ENCODE measurements at regions not wholly inside any gene's neighbourhood (a gene's known extent, or its start where the extent isn't known, plus 50 kb on each side); places are given as distances from the start of the nearest gene placed in this dataset.

DNA sequence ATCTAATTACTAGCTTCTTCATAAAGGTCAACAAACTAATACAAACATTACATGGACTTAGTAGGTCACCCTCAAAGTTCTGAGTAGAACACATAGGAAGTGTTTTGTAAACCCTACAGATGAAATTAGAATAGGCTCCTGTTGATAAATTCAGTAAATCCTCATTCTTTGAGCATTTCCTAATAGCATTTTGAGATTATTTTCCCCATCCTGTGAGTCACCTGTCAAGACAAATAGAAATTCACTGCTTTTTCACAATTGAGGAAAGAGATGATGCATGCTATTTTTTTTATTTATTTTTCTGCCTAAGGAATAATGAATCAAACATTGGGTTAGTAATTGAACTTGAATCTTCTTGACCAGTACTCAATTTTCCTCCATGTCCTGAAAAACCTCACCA is 666.7 kb upstream of the GOT2 start:
- no peak overlapping the region for H3K4me2 ChIP-seq
- no peak overlapping the region for H2AFZ ChIP-seq
- no peak for DNase-seq (ENCODE audit: low spot score)
- H4K20me1 ChIP-seq (ENCODE audit: insufficient read depth, poor library complexity, severe bottlenecking): no peaks in the 10 kb centered on the region
- no peak overlapping the region for H3K27ac ChIP-seq
- H3K9me3 ChIP-seq (ENCODE audit: low read depth): no peaks in the 10 kb centered on the region
- H3K79me2 ChIP-seq: no peaks in the 10 kb centered on the region
- H3K9me2 ChIP-seq (replicated peaks; ENCODE audit: insufficient read depth): no peaks in the 10 kb centered on the region
- TF ChIP-seq, protein P1, sequence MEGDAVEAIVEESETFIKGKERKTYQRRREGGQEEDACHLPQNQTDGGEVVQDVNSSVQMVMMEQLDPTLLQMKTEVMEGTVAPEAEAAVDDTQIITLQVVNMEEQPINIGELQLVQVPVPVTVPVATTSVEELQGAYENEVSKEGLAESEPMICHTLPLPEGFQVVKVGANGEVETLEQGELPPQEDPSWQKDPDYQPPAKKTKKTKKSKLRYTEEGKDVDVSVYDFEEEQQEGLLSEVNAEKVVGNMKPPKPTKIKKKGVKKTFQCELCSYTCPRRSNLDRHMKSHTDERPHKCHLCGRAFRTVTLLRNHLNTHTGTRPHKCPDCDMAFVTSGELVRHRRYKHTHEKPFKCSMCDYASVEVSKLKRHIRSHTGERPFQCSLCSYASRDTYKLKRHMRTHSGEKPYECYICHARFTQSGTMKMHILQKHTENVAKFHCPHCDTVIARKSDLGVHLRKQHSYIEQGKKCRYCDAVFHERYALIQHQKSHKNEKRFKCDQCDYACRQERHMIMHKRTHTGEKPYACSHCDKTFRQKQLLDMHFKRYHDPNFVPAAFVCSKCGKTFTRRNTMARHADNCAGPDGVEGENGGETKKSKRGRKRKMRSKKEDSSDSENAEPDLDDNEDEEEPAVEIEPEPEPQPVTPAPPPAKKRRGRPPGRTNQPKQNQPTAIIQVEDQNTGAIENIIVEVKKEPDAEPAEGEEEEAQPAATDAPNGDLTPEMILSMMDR (IDR thresholded peaks at IDR 0.05; ENCODE audit: poor library complexity): no peak
- TF ChIP-seq EZH2 (IDR thresholded peaks at IDR 0.05; ENCODE audit: borderline replicate concordance): no peak
- no peak for TF ChIP-seq EZH2phosphoT487 (IDR thresholded peaks at IDR 0.05; ENCODE audit: low read depth, severe bottlenecking, unreplicated experiment)
- H3K27me3 ChIP-seq: no peaks in the 10 kb centered on the region
- no peak overlapping the region for H3K4me3 ChIP-seq
- H3K4me1 ChIP-seq (ENCODE audit: insufficient read depth): no peaks in the 10 kb centered on the region
- no peaks in the 10 kb centered on the region for H3K36me3 ChIP-seq (replicated peaks; ENCODE audit: insufficient read depth, low read depth)

DNA sequence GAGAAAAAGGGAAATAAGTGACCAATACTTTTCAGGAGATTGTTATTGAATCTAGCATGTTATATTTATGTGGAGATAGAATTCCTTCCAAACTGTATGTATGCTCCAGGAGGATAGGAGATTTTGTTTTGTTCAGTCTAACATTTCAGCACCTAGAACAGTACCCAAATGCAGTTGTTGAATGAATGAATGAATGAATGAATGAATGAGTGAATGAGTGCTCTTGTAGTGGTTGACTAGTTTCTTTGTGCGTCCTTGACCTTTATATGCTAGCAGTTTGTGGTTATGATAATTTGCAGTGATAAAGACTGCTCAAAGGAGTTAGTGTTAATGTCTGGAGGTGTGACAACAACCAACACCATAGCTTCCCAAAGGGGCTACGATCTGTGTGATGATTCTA is 663.5 kb upstream of the GOT2 start:
- no peaks in the 10 kb centered on the region for H3K9me2 ChIP-seq (replicated peaks; ENCODE audit: insufficient read depth)
- H3K4me2 ChIP-seq: no peak overlapping the region
- no peak overlapping the region for H3K4me3 ChIP-seq
- no peaks in the 10 kb centered on the region for H3K9me3 ChIP-seq (ENCODE audit: low read depth)
- WGBS (ENCODE audit: low lambda C conversion rate, missing lambda C conversion rate): 83% methylated on average over 2 of the region's 2 CpGs
- no peaks in the 10 kb centered on the region for H3K79me2 ChIP-seq
- no peaks in the 10 kb centered on the region for H3K36me3 ChIP-seq (replicated peaks; ENCODE audit: insufficient read depth, low read depth)
- no peaks in the 10 kb centered on the region for H4K20me1 ChIP-seq (ENCODE audit: insufficient read depth, poor library complexity, severe bottlenecking)
- DNase-seq (ENCODE audit: low spot score): no peak
- TF ChIP-seq EZH2phosphoT487 (IDR thresholded peaks at IDR 0.05; ENCODE audit: low read depth, severe bottlenecking, unreplicated experiment): no peak
- no peak for TF ChIP-seq EZH2 (IDR thresholded peaks at IDR 0.05; ENCODE audit: borderline replicate concordance)
- TF ChIP-seq, protein P1 (IDR thresholded peaks at IDR 0.05; ENCODE audit: poor library complexity): no peak
- H2AFZ ChIP-seq: no peak overlapping the region
- H3K27ac ChIP-seq: no peak overlapping the region
- H3K4me1 ChIP-seq (ENCODE audit: insufficient read depth): no peaks in the 10 kb centered on the region
- H3K27me3 ChIP-seq: no peaks in the 10 kb centered on the region

DNA sequence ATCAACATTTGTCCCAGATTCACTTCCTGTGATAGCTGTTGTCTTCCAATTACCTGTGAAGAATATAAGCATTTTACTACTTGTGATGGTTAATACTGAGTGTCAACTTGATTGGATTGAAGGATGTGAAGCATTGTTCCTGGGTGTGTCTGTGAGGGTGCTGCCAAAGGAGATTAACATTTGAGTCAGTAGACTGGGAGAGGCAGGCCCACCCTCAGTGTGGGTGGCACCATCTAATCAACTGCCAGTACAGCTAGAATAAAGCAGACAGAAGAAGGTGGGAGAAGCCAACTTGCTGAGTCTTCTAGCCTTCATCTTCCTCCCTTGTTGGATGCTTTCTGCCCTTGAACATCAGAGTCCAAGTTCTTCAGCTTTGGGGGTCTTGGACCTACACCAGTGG is 660.4 kb upstream of the GOT2 start:
- no peak for DNase-seq (ENCODE audit: low spot score)
- Histone ChIP-seq H3K4me2 (no peak overlapping the region), H3K36me3 (replicated peaks; ENCODE audit: insufficient read depth, low read depth) (no peaks in the 10 kb centered on the region), H4K20me1 (ENCODE audit: insufficient read depth, poor library complexity, severe bottlenecking) (no peaks in the 10 kb centered on the region), H3K9me3 (ENCODE audit: low read depth) (no peaks in the 10 kb centered on the region), H3K27ac (no peak overlapping the region), H2AFZ (no peak overlapping the region), H3K4me1 (ENCODE audit: insufficient read depth) (no peaks in the 10 kb centered on the region), H3K27me3 (no peaks in the 10 kb centered on the region), H3K9me2 (replicated peaks; ENCODE audit: insufficient read depth) (no peaks in the 10 kb centered on the region), H3K4me3 (no peak overlapping the region), H3K79me2 (no peaks in the 10 kb centered on the region)
- no peak for TF ChIP-seq EZH2 (IDR thresholded peaks at IDR 0.05; ENCODE audit: borderline replicate concordance)
- TF ChIP-seq, protein P1 (IDR thresholded peaks at IDR 0.05; ENCODE audit: poor library complexity): no peak
- no peak for TF ChIP-seq EZH2phosphoT487 (IDR thresholded peaks at IDR 0.05; ENCODE audit: low read depth, severe bottlenecking, unreplicated experiment)

DNA sequence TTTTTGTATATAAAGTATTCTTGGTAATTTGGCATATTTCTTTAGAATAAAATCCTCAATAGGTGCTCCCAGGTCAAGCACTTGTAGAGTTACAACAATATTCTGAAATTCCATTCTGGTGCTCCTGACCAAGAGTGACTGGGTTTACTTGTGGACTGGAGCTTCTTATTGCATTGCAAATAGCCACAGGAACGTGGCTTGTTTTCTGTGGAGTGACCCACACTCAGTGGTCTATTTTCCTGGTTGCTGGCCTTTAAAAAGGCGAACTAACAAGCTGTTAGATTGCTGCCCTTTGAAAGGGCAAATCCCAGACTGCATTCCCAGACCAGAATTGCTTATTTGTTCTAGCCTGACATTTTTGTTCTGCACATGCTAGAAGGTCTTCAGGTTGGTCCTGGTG is 658.8 kb upstream of the GOT2 start:
- no peak for DNase-seq (ENCODE audit: low spot score)
- TF ChIP-seq EZH2 (IDR thresholded peaks at IDR 0.05; ENCODE audit: borderline replicate concordance) (no peak), EZH2phosphoT487 (IDR thresholded peaks at IDR 0.05; ENCODE audit: low read depth, severe bottlenecking, unreplicated experiment) (no peak)
- TF ChIP-seq, protein P1 (IDR thresholded peaks at IDR 0.05; ENCODE audit: poor library complexity): no peak
- H2AFZ ChIP-seq: no peak overlapping the region
- no peaks in the 10 kb centered on the region for H3K79me2 ChIP-seq
- H3K4me3 ChIP-seq: no peak overlapping the region
- no peak overlapping the region for H3K4me2 ChIP-seq
- no peaks in the 10 kb centered on the region for H3K9me3 ChIP-seq (ENCODE audit: low read depth)
- H3K9me2 ChIP-seq (replicated peaks; ENCODE audit: insufficient read depth): no peaks in the 10 kb centered on the region
- no peaks in the 10 kb centered on the region for H3K4me1 ChIP-seq (ENCODE audit: insufficient read depth)
- WGBS (ENCODE audit: low lambda C conversion rate, missing lambda C conversion rate): 49% methylated on average over 2 of the region's 2 CpGs
- H4K20me1 ChIP-seq (ENCODE audit: insufficient read depth, poor library complexity, severe bottlenecking): no peaks in the 10 kb centered on the region
- no peak overlapping the region for H3K27ac ChIP-seq
- no peaks in the 10 kb centered on the region for H3K36me3 ChIP-seq (replicated peaks; ENCODE audit: insufficient read depth, low read depth)
- no peaks in the 10 kb centered on the region for H3K27me3 ChIP-seq

All from hepatocyte (in vitro differentiated cells).